MM.1S (cell line): ENCODE measurements at regions not wholly inside any gene's neighbourhood (a gene's known extent, or its start where the extent isn't known, plus 50 kb on each side); places are given as distances from the start of the nearest gene placed in this dataset.

ENCODE experiments used
- CTCF ChIP-seq: fragments of 300-600 bp; sonication (generic); IDR thresholded peaks from 2 replicates; pipeline ENCODE4 v1.5.1; 2016; ENCODE audit warnings: antibody characterized with exemption, low read length, mixed read lengths
- EZH2 ChIP-seq: fragments of 300-600 bp; sonication (generic); optimal IDR thresholded peaks from 2 replicates; pipeline ENCODE3; 2017; ENCODE audit warnings: low read depth, mild to moderate bottlenecking, antibody characterized with exemption, low read length, mixed read lengths
- EZH2phosphoT487 ChIP-seq: fragments of 300-600 bp; sonication (generic); IDR thresholded peaks from 2 replicates; pipeline ENCODE4 v1.6.1; 2018; ENCODE audit warnings: antibody characterized with exemption, low read length

DNA sequence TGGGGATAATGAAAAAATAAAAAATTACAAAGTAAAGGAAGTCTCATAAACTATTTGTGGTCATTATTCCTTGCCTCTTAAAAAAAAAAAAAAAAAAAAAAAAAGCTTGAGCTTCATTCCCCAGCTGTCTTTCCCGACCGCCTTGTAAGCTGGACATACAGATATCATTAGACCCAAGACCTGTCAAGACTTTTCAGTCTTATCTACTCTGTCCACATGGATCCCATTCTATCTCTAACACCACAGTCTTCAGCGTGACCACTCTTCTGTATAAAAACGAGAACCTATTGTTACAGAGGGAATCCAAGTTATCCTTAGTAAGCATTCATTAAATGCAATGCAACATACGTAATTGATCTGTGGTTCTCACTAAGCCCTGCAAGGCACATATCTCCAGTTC lies 423.5 kb downstream of the MEI4 start:
- TF ChIP-seq CTCF = no peak
- no peak for TF ChIP-seq EZH2
- no peak for TF ChIP-seq EZH2phosphoT487
